HEK293 (cell line): ENCODE measurements at regions not wholly inside any gene's neighbourhood (a gene's known extent, or its start where the extent isn't known, plus 50 kb on each side); places are given as distances from the start of the nearest gene placed in this dataset.

Experiments used
- CTCF ChIA-PET: fragments of 350-600 bp; formaldehyde crosslinking; extraction: SDS; loops from one replicate; lab custom pipeline; 2021; ENCODE audit warnings: antibody characterized with exemption; lab: Yijun Ruan, JAX
- POLR2A ChIA-PET: fragments of 300-600 bp; formaldehyde crosslinking; extraction: SDS; loops from one replicate; lab custom pipeline; 2020; ENCODE audit warnings: antibody characterized with exemption, inconsistent platforms; lab: Yijun Ruan, JAX
- H3K27ac ChIP-seq: fragments of 200-500 bp; sonication (Bioruptor generic); 2 replicates; pipeline ENCODE4 v1.5.1; 2014; ENCODE audit warnings: low read depth, low read length, control low read depth, inconsistent platforms; ENCODE audit errors: extremely low read depth
- H3K36me3 ChIP-seq, 2 experiments: fragments of 200-500 bp in 1 of 2; sonication (Bioruptor generic) in 1 of 2; 1 replicate in 1 of 2; 2 replicates in 1 of 2; pipeline ENCODE4 v1.5.1; 2014 to 2017; ENCODE audit warnings: inconsistent platforms in 2 of 2, low read length in 2 of 2; ENCODE audit not compliant: control insufficient read depth in 2 of 2, insufficient read depth in 1 of 2
- H3K4me1 ChIP-seq: fragments of 200-500 bp; sonication (Bioruptor generic); 2 replicates; pipeline ENCODE4 v1.5.1; 2014; ENCODE audit warnings: mild to moderate bottlenecking, low read length, inconsistent platforms; ENCODE audit not compliant: control insufficient read depth, insufficient read depth
- H3K4me3 ChIP-seq: 2 replicates; pipeline ENCODE4 v1.5.1; 2011; ENCODE audit warnings: low read depth, mild to moderate bottlenecking, control low read depth, low read length, moderate library complexity
- H3K9me3 ChIP-seq: fragments of 200-500 bp; sonication (Bioruptor generic); 2 replicates; pipeline ENCODE4 v1.5.1; 2014; ENCODE audit warnings: low read depth, low read length, inconsistent platforms; ENCODE audit not compliant: control insufficient read depth, insufficient read depth
- BCL11B ChIP-seq: fragments of 450-650 bp; formaldehyde crosslinking; IDR thresholded peaks from 2 replicates; pipeline ENCODE4 v1.5.1; 2016; ENCODE audit warnings: low read depth, missing biosample characterization, missing genetic modification characterization
- FEZF1 ChIP-seq: fragments of 450-650 bp; formaldehyde crosslinking; IDR thresholded peaks from 2 replicates; pipeline ENCODE4 v1.5.1; 2016; ENCODE audit warnings: missing biosample characterization, missing genetic modification characterization
- GLIS1 ChIP-seq: fragments of 450-650 bp; formaldehyde crosslinking; IDR thresholded peaks from 2 replicates; pipeline ENCODE4 v1.5.1; 2016; ENCODE audit warnings: missing biosample characterization, missing genetic modification characterization
- KLF10 ChIP-seq: fragments of 450-650 bp; IDR thresholded peaks from 2 replicates; pipeline ENCODE4 v1.5.1; 2018; ENCODE audit warnings: missing biosample characterization, mild to moderate bottlenecking, missing genetic modification characterization
- OSR2 ChIP-seq: fragments of 450-650 bp; formaldehyde crosslinking; IDR thresholded peaks from 2 replicates; pipeline ENCODE4 v1.5.1; 2016; ENCODE audit warnings: missing biosample characterization, missing genetic modification characterization
- RBAK ChIP-seq: fragments of 450-650 bp; formaldehyde crosslinking; IDR thresholded peaks from 2 replicates; pipeline ENCODE4 v1.5.1; 2016; ENCODE audit warnings: missing biosample characterization, missing genetic modification characterization
- TRIM28 ChIP-seq: IDR thresholded peaks from 2 replicates; pipeline ENCODE4 v1.6.1; 2011; ENCODE audit warnings: low read length, control low read depth, borderline replicate concordance
- ZBTB6 ChIP-seq: fragments of 450-650 bp; formaldehyde crosslinking; IDR thresholded peaks from 2 replicates; pipeline ENCODE4 v1.5.1; 2017; ENCODE audit warnings: missing biosample characterization, missing genetic modification characterization
- ZIC2 ChIP-seq: fragments of 450-650 bp; formaldehyde crosslinking; IDR thresholded peaks from 2 replicates; pipeline ENCODE4 v1.5.1; 2016; ENCODE audit warnings: missing biosample characterization, missing genetic modification characterization
- ZNF10 ChIP-seq: fragments of 450-650 bp; formaldehyde crosslinking; IDR thresholded peaks from 2 replicates; pipeline ENCODE4 v1.5.1; 2017; ENCODE audit warnings: missing biosample characterization, missing genetic modification characterization
- ZNF311 ChIP-seq: fragments of 450-650 bp; formaldehyde crosslinking; IDR thresholded peaks from 2 replicates; pipeline ENCODE4 v1.5.1; 2017; ENCODE audit warnings: missing biosample characterization, missing genetic modification characterization, borderline replicate concordance
- ZNF449 ChIP-seq: fragments of 450-650 bp; formaldehyde crosslinking; IDR thresholded peaks from 2 replicates; pipeline ENCODE4 v1.5.1; 2017; ENCODE audit warnings: missing biosample characterization, mild to moderate bottlenecking, missing genetic modification characterization, moderate library complexity
- ZNF488 ChIP-seq: fragments of 450-650 bp; formaldehyde crosslinking; IDR thresholded peaks from 2 replicates; pipeline ENCODE4 v1.5.1; 2016; ENCODE audit warnings: missing biosample characterization, missing genetic modification characterization
- ZNF654 ChIP-seq: fragments of 450-650 bp; formaldehyde crosslinking; IDR thresholded peaks from 2 replicates; pipeline ENCODE4 v1.5.1; 2016; ENCODE audit warnings: low read depth, missing biosample characterization, missing genetic modification characterization
- ZNF670 ChIP-seq: fragments of 450-650 bp; formaldehyde crosslinking; IDR thresholded peaks from 2 replicates; pipeline ENCODE4 v1.5.1; 2016; ENCODE audit warnings: missing biosample characterization, missing genetic modification characterization, low read depth
- TF ChIP-seq, protein P1 (sequence below): fragments of 450-650 bp; formaldehyde crosslinking; IDR thresholded peaks from 2 replicates; pipeline ENCODE4 v1.5.1; 2016; ENCODE audit warnings: missing biosample characterization, missing genetic modification characterization
- TF ChIP-seq, protein P2 (sequence below): fragments of 450-650 bp; formaldehyde crosslinking; IDR thresholded peaks from 2 replicates; pipeline ENCODE4 v1.5.1; 2017; ENCODE audit warnings: missing biosample characterization, missing genetic modification characterization
- TF ChIP-seq, protein P3 (sequence below): fragments of 450-650 bp; formaldehyde crosslinking; IDR thresholded peaks from 2 replicates; pipeline ENCODE4 v1.5.1; 2016; ENCODE audit warnings: missing biosample characterization, missing genetic modification characterization

- H3K9me3 ChIP-seq = no peaks in the 10 kb centered on the region
- CTCF ChIA-PET = interaction anchor here (0.5 to 0.6 kb wide), 2 partner anchors 198 to 477 kb away, joined by 3 read pairs; no protein-coding TSS in a partner anchor
- POLR2A ChIA-PET = no interaction called here
- H3K4me1 ChIP-seq = no peaks in the 10 kb centered on the region; the same call in 1 of the 2 replicates
- no peak for TF ChIP-seq BCL11B
- TF ChIP-seq, protein P1, sequence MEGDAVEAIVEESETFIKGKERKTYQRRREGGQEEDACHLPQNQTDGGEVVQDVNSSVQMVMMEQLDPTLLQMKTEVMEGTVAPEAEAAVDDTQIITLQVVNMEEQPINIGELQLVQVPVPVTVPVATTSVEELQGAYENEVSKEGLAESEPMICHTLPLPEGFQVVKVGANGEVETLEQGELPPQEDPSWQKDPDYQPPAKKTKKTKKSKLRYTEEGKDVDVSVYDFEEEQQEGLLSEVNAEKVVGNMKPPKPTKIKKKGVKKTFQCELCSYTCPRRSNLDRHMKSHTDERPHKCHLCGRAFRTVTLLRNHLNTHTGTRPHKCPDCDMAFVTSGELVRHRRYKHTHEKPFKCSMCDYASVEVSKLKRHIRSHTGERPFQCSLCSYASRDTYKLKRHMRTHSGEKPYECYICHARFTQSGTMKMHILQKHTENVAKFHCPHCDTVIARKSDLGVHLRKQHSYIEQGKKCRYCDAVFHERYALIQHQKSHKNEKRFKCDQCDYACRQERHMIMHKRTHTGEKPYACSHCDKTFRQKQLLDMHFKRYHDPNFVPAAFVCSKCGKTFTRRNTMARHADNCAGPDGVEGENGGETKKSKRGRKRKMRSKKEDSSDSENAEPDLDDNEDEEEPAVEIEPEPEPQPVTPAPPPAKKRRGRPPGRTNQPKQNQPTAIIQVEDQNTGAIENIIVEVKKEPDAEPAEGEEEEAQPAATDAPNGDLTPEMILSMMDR = no peak
- TF ChIP-seq ZNF670 (tag by site-specific recombination) = no peak
- TF ChIP-seq ZNF10 (tag by site-specific recombination) = no peak
- no peak for TF ChIP-seq ZNF654 (tag by site-specific recombination)
- H3K4me3 ChIP-seq = no peak overlapping the region
- no peak overlapping the region for H3K27ac ChIP-seq
- no peaks in the 10 kb centered on the region for H3K36me3 ChIP-seq
These were observed 617.4 kb downstream of the SOX6 start for GRCh38 chr11:15738931-15739330.

GRCh38 chr11:15742626-15743519, 613.5 kb downstream of the SOX6 start:
- Histone ChIP-seq H3K9me3 (no peaks in the 10 kb centered on the region), H3K4me1 (no peaks in the 10 kb centered on the region; the same call in 1 of the 2 replicates), H3K27ac (no peak overlapping the region; the same call in 1 of the 2 replicates), H3K36me3 (no peaks in the 10 kb centered on the region), H3K4me3 (no peak overlapping the region)
- TF ChIP-seq KLF10 (tag by site-specific recombination) (no peak), OSR2 (tag by site-specific recombination) (peak; percentile 21), FEZF1 (tag by site-specific recombination) (peak; percentile 84), TRIM28 (0 out of 2 replicates have a peak, but pooled peaks have one; percentile 22), ZNF488 (tag by site-specific recombination) (no peak), ZNF449 (tag by site-specific recombination) (no peak), RBAK (tag by site-specific recombination) (no peak), ZNF311 (tag by site-specific recombination) (no peak), ZIC2 (no peak), GLIS1 (tag by site-specific recombination) (no peak), ZBTB6 (tag by site-specific recombination) (peak; percentile 66; the same call in 1 of the 2 replicates)
- TF ChIP-seq, protein P2, sequence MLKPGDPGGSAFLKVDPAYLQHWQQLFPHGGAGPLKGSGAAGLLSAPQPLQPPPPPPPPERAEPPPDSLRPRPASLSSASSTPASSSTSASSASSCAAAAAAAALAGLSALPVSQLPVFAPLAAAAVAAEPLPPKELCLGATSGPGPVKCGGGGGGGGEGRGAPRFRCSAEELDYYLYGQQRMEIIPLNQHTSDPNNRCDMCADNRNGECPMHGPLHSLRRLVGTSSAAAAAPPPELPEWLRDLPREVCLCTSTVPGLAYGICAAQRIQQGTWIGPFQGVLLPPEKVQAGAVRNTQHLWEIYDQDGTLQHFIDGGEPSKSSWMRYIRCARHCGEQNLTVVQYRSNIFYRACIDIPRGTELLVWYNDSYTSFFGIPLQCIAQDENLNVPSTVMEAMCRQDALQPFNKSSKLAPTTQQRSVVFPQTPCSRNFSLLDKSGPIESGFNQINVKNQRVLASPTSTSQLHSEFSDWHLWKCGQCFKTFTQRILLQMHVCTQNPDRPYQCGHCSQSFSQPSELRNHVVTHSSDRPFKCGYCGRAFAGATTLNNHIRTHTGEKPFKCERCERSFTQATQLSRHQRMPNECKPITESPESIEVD (tag by site-specific recombination) = 0 out of 2 replicates have a peak, but pooled peaks have one; percentile 9
- TF ChIP-seq, protein P3, sequence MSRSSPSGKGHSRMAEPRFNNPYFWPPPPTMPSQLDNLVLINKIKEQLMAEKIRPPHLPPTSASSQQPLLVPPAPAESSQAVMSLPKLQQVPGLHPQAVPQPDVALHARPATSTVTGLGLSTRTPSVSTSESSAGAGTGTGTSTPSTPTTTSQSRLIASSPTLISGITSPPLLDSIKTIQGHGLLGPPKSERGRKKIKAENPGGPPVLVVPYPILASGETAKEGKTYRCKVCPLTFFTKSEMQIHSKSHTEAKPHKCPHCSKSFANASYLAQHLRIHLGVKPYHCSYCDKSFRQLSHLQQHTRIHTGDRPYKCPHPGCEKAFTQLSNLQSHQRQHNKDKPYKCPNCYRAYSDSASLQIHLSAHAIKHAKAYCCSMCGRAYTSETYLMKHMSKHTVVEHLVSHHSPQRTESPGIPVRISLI (tag by site-specific recombination) = no peak
- ChIA-PET CTCF (no interaction called here), POLR2A (no interaction called here)
